ENCODE measurements at regions not wholly inside any gene's neighbourhood (a gene's known extent, or its start where the extent isn't known, plus 50 kb on each side); places are given as distances from the start of the nearest gene placed in this dataset.

DNA sequence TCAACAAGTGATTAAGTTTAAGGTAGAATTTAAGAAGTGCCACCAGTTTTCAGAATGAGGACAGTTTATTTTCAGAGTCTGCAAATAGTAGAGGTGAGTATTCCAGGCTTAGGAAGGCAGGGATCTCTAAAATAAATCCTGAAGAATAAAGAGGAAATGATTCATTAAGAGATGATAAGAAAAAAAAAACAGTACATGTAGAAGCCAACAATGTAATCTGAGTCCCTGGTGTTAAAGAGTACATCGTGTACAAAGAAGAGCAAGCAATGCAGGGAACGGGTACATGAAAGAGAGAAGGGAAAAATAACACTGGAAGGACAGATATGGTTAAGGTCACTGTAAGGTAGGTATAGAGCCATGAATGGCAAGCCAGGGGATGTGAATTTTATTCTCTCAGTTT lies 95.2 kb upstream of the FOXG1 start:
- DNase-seq (ENCODE audit: low spot score), result no peak
- TF ChIP-seq, protein P1, sequence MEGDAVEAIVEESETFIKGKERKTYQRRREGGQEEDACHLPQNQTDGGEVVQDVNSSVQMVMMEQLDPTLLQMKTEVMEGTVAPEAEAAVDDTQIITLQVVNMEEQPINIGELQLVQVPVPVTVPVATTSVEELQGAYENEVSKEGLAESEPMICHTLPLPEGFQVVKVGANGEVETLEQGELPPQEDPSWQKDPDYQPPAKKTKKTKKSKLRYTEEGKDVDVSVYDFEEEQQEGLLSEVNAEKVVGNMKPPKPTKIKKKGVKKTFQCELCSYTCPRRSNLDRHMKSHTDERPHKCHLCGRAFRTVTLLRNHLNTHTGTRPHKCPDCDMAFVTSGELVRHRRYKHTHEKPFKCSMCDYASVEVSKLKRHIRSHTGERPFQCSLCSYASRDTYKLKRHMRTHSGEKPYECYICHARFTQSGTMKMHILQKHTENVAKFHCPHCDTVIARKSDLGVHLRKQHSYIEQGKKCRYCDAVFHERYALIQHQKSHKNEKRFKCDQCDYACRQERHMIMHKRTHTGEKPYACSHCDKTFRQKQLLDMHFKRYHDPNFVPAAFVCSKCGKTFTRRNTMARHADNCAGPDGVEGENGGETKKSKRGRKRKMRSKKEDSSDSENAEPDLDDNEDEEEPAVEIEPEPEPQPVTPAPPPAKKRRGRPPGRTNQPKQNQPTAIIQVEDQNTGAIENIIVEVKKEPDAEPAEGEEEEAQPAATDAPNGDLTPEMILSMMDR (IDR thresholded peaks at IDR 0.05), result no peak
- H3K27me3 ChIP-seq, result no peaks in the 10 kb centered on the region
- H3K4me3 ChIP-seq, result no peak overlapping the region
- no peak overlapping the region for H3K27ac ChIP-seq
- H3K4me1 ChIP-seq, result no peaks in the 10 kb centered on the region
- no peaks in the 10 kb centered on the region for H3K36me3 ChIP-seq
- no peaks in the 10 kb centered on the region for H3K9me3 ChIP-seq

DNA sequence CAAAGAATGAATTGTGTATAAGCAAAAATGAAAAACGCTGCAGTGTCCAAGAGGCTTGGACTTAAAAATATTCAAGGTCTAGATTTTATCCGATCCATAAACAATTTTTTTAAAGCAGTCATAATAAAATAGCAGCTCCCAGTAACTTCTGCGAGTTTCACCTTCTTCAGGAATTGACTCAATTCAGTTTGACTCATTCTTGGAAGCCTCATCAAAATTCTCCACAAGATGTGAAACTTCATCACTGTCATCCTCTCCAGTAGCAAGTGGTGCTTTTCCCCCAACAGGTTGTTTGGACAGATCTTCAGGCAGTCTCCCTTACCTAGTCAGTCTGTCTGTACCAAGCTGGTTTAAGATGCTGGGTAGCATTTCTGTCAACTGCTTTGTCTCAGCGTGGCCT lies 93.5 kb upstream of the FOXG1 start:
- TF ChIP-seq, protein P1 (IDR thresholded peaks at IDR 0.05), result no peak
- H3K27ac ChIP-seq, result no peak overlapping the region
- no peaks in the 10 kb centered on the region for H3K4me1 ChIP-seq
- no peak for DNase-seq (ENCODE audit: low spot score)
- no peak overlapping the region for H3K4me3 ChIP-seq
- H3K9me3 ChIP-seq, result no peaks in the 10 kb centered on the region
- no peaks in the 10 kb centered on the region for H3K36me3 ChIP-seq
- H3K27me3 ChIP-seq, result no peaks in the 10 kb centered on the region

- Histone ChIP-seq H3K36me3 (no peaks in the 10 kb centered on the region), H3K27ac (no peak overlapping the region), H3K4me3 (no peak overlapping the region), H3K4me1 (no peaks in the 10 kb centered on the region), H3K27me3 (no peaks in the 10 kb centered on the region), H3K9me3 (no peaks in the 10 kb centered on the region)
- DNase-seq (ENCODE audit: low spot score), result no peak
- TF ChIP-seq, protein P1 (IDR thresholded peaks at IDR 0.05), result no peak
These were observed 90.1 kb upstream of the FOXG1 start for GRCh38 chr14:28676479-28676878.

DNA sequence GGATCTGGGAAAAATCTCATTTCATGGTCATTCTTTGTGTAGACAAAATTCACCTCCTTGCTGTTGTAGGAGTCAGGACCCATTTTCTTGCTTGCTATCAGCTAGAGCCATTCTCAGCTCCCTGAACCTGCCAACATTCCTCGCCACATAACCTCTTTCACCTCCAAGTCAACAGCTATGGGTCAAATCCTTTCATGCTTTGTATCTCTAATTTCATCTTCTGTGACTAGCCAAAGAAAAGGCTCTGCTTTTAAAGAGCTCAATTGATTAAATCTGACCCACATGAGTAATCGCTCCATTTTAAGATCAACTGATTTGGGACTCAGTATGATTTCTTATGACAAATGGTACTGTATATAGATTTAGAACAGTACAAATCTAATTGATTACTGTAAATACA lies 89.2 kb upstream of the FOXG1 start:
- H3K9me3 ChIP-seq, result no peaks in the 10 kb centered on the region
- no peaks in the 10 kb centered on the region for H3K27me3 ChIP-seq
- H3K4me1 ChIP-seq, result no peaks in the 10 kb centered on the region
- no peaks in the 10 kb centered on the region for H3K36me3 ChIP-seq
- no peak overlapping the region for H3K4me3 ChIP-seq
- DNase-seq (ENCODE audit: low spot score), result no peak
- H3K27ac ChIP-seq, result no peak overlapping the region
- TF ChIP-seq, protein P1 (IDR thresholded peaks at IDR 0.05), result no peak

DNA sequence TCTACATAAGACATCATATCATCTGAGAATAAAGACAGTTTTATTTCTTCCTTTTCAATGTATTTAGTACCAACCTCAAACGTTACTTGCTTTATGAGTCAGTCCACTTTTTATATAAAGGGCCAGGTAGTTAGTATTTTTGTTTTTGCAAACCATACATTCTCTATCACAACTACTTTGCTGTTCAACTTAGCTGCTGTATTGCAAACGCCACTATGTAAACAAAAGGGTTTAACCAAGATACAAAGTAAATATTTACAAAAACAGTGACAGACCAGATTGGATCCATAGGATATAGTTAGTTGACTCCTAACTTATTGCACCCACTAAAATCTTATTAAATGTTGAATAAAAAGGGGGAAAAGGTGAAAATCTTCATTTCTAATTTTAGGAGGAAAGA lies 87.7 kb upstream of the FOXG1 start:
- no peak for DNase-seq (ENCODE audit: low spot score)
- TF ChIP-seq, protein P1 (IDR thresholded peaks at IDR 0.05), result no peak
- Histone ChIP-seq H3K4me3 (no peak overlapping the region), H3K27me3 (no peaks in the 10 kb centered on the region), H3K9me3 (no peaks in the 10 kb centered on the region), H3K4me1 (no peaks in the 10 kb centered on the region), H3K36me3 (no peaks in the 10 kb centered on the region), H3K27ac (no peak overlapping the region)

- TF ChIP-seq, protein P1 (IDR thresholded peaks at IDR 0.05), result no peak
- Histone ChIP-seq H3K27ac (no peak overlapping the region), H3K36me3 (no peaks in the 10 kb centered on the region), H3K9me3 (peaks cover 0 to 3% of the 10 kb centered on the region in 2 donors), H3K4me1 (no peaks in the 10 kb centered on the region), H3K4me3 (no peak overlapping the region), H3K27me3 (no peaks in the 10 kb centered on the region)
- no peak for DNase-seq (ENCODE audit: low spot score)
These were observed 84.9 kb upstream of the FOXG1 start for GRCh38 chr14:28681681-28682080.

All from right atrium auricular region (tissue), 2 donors.